Immature natural killer cell (primary cell): ENCODE measurements at regions not wholly inside any gene's neighbourhood (a gene's known extent, or its start where the extent isn't known, plus 50 kb on each side); places are given as distances from the start of the nearest gene placed in this dataset.

Experiments
- DNase-seq, 3 donors: peaks; one replicate each; pipeline ENCODE4 v3.0.0; 2022; ENCODE audit warnings: mixed read lengths in 1 of 3
- H3K27ac Mint-ChIP-seq, 6 donors: one replicate each; pipeline ENCODE4 v1.8.0; 2020; ENCODE audit warnings: mixed read lengths in 6 of 6, mild to moderate bottlenecking in 5 of 6, inconsistent platforms in 4 of 6, moderate library complexity in 3 of 6
- H3K27me3 Mint-ChIP-seq, 3 donors: one replicate each; pipeline ENCODE4 v1.8.0; 2020 to 2021; ENCODE audit warnings: low read depth in 3 of 3, mild to moderate bottlenecking in 3 of 3, mixed read lengths in 3 of 3, moderate library complexity in 3 of 3, inconsistent platforms in 1 of 3
- H3K36me3 Mint-ChIP-seq, 3 donors: one replicate each; pipeline ENCODE4 v1.8.0; 2020; ENCODE audit warnings: mixed read lengths in 3 of 3, inconsistent platforms in 2 of 3, mild to moderate bottlenecking in 2 of 3
- H3K4me1 Mint-ChIP-seq, 2 donors: one replicate each; pipeline ENCODE4 v1.8.0; 2020; ENCODE audit warnings: inconsistent platforms in 2 of 2, mild to moderate bottlenecking in 2 of 2, mixed read lengths in 2 of 2, moderate library complexity in 1 of 2
- H3K4me3 Mint-ChIP-seq, 5 donors: one replicate each; pipeline ENCODE4 v1.8.0; 2020; ENCODE audit warnings: mild to moderate bottlenecking in 5 of 5, mixed read lengths in 5 of 5, inconsistent platforms in 3 of 5, moderate library complexity in 3 of 5
- H3K9me3 Mint-ChIP-seq, 6 donors: one replicate each; pipeline ENCODE4 v1.8.0; 2020; ENCODE audit warnings: mild to moderate bottlenecking in 6 of 6, mixed read lengths in 6 of 6, inconsistent platforms in 4 of 6, moderate library complexity in 3 of 6

- DNase-seq = no peak
- Mint-ChIP-seq H3K27ac (no peak overlapping the region), H3K36me3 (no peaks in the 10 kb centered on the region)
Observed at GRCh38 chr10:29881811-29882210, 177.6 kb downstream of the JCAD start.

GRCh38 chr10:29881336-29881771 is 178.0 kb downstream of the JCAD start:
- H3K4me3 Mint-ChIP-seq = no peak overlapping the region
- no peaks in the 10 kb centered on the region for H3K36me3 Mint-ChIP-seq
- DNase-seq = no peak
- no peaks in the 10 kb centered on the region for H3K4me1 Mint-ChIP-seq
- H3K9me3 Mint-ChIP-seq = no peaks in the 10 kb centered on the region
- H3K27me3 Mint-ChIP-seq = peaks cover 0 to 11% (median 7%) of the 10 kb centered on the region in 3 donors
- no peak overlapping the region for H3K27ac Mint-ChIP-seq

More at GRCh38 chr10:29881811-29882210, 177.6 kb downstream of the JCAD start:
- Mint-ChIP-seq H3K9me3 (no peaks in the 10 kb centered on the region), H3K4me3 (no peak overlapping the region), H3K27me3 (peaks cover 0 to 9% (median 7%) of the 10 kb centered on the region in 3 donors), H3K4me1 (no peaks in the 10 kb centered on the region)

DNA sequence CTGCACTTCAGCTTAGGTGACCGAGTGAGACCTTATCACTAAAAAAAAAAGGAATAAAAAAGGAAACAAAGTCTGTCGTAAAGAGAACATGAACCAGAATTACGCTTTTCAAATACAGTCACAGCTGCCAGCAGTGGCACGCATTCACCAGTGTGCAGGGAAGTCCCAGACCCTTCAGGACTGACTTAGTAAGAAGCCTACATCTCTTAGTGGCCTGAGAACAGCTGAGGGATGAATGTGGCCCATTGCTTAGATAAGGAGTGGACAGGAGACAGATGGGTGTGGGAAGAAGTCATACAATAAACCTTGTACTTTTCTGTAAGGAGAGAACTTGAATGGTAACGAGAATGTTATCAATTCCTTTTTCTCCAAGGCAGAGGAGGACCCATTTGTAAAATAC is 178.5 kb downstream of the JCAD start:
- peaks cover 0 to 9% (median 7%) of the 10 kb centered on the region in 3 donors for H3K27me3 Mint-ChIP-seq
- no peak overlapping the region for H3K27ac Mint-ChIP-seq
- no peaks in the 10 kb centered on the region for H3K36me3 Mint-ChIP-seq
- H3K9me3 Mint-ChIP-seq = no peaks in the 10 kb centered on the region
- DNase-seq = no peak
- H3K4me1 Mint-ChIP-seq = no peaks in the 10 kb centered on the region
- H3K4me3 Mint-ChIP-seq = no peak overlapping the region

DNA sequence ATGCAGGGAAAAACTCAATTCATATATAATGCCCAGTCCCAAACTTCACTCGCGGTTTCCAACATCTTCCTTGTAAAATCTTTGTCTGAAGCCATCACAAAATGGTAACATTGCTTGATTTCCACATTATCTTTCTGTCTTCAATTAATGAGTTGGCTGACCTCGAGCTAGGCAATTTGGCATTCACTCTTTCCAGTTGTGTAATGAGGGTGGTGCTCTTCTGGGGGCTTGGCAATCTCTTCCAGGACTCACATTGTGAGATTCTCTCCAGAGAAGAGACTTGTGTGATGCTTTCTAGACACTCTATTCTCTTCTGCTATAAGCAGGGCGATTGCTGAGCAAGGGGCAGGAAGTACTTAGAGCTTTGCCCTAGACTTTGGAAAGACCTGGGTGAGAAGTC is 179.5 kb downstream of the JCAD start:
- H3K27me3 Mint-ChIP-seq = peaks cover 0 to 7% (median 5%) of the 10 kb centered on the region in 3 donors
- DNase-seq = no peak
- no peak overlapping the region for H3K4me3 Mint-ChIP-seq
- no peaks in the 10 kb centered on the region for H3K36me3 Mint-ChIP-seq
- H3K9me3 Mint-ChIP-seq = no peaks in the 10 kb centered on the region
- no peaks in the 10 kb centered on the region for H3K4me1 Mint-ChIP-seq
- no peak overlapping the region for H3K27ac Mint-ChIP-seq

DNA sequence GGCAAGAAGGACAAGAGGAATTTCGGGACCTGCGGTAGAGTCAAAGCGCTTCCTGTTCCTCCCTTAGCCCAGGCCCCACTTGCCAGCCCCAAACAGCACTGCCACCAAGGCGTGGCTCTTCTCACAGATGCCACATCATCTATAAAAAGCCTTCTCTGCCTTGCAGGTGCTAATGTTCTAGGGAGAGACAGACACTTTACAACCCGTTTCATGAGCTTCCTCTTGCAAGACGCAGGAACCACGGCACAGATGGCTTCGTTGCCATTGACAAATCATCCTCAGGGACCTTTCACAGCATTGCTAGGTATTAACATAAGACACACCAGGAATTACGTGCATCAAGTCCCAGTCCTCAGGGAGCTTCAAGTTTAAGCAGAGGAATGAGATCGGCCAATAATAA is 180.9 kb downstream of the JCAD start:
- H3K9me3 Mint-ChIP-seq = no peaks in the 10 kb centered on the region
- no peak for DNase-seq
- H3K27me3 Mint-ChIP-seq = peaks cover 0 to 7% (median 2%) of the 10 kb centered on the region in 3 donors
- H3K36me3 Mint-ChIP-seq = no peaks in the 10 kb centered on the region
- H3K4me3 Mint-ChIP-seq = no peak overlapping the region
- H3K4me1 Mint-ChIP-seq = no peaks in the 10 kb centered on the region
- H3K27ac Mint-ChIP-seq = no peak overlapping the region

GRCh38 chr10:29877793-29878491 is 181.4 kb downstream of the JCAD start:
- Mint-ChIP-seq H3K4me1 (no peaks in the 10 kb centered on the region), H3K36me3 (no peaks in the 10 kb centered on the region)

GRCh38 chr10:29876008-29876555 is 183.3 kb downstream of the JCAD start:
- Mint-ChIP-seq H3K27me3 (peaks cover 0 to 7% (median 7%) of the 10 kb centered on the region in 3 donors), H3K27ac (no peak overlapping the region), H3K4me3 (no peak overlapping the region), H3K4me1 (no peaks in the 10 kb centered on the region), H3K36me3 (no peaks in the 10 kb centered on the region), H3K9me3 (no peaks in the 10 kb centered on the region)
- DNase-seq = no peak

More at GRCh38 chr10:29877793-29878491, 181.4 kb downstream of the JCAD start:
- H3K27ac Mint-ChIP-seq = no peak overlapping the region
- peaks cover 0 to 7% (median 2%) of the 10 kb centered on the region in 3 donors for H3K27me3 Mint-ChIP-seq
- no peaks in the 10 kb centered on the region for H3K9me3 Mint-ChIP-seq
- no peak overlapping the region for H3K4me3 Mint-ChIP-seq
- DNase-seq = no peak

GRCh38 chr10:29874606-29875269 is 184.6 kb downstream of the JCAD start:
- no peaks in the 10 kb centered on the region for H3K9me3 Mint-ChIP-seq
- no peaks in the 10 kb centered on the region for H3K4me1 Mint-ChIP-seq
- no peak overlapping the region for H3K4me3 Mint-ChIP-seq
- H3K36me3 Mint-ChIP-seq = no peaks in the 10 kb centered on the region
- H3K27me3 Mint-ChIP-seq = peaks cover 0 to 7% (median 7%) of the 10 kb centered on the region in 3 donors
- H3K27ac Mint-ChIP-seq = no peak overlapping the region
- no peak for DNase-seq

- H3K4me1 Mint-ChIP-seq = no peaks in the 10 kb centered on the region
- H3K9me3 Mint-ChIP-seq = no peaks in the 10 kb centered on the region
- H3K27ac Mint-ChIP-seq = no peak overlapping the region
- no peak overlapping the region for H3K4me3 Mint-ChIP-seq
- no peak for DNase-seq
- H3K27me3 Mint-ChIP-seq = peaks cover 0 to 7% (median 3%) of the 10 kb centered on the region in 3 donors
- no peaks in the 10 kb centered on the region for H3K36me3 Mint-ChIP-seq
Observed at GRCh38 chr10:29873941-29874484, 185.4 kb downstream of the JCAD start.

DNA sequence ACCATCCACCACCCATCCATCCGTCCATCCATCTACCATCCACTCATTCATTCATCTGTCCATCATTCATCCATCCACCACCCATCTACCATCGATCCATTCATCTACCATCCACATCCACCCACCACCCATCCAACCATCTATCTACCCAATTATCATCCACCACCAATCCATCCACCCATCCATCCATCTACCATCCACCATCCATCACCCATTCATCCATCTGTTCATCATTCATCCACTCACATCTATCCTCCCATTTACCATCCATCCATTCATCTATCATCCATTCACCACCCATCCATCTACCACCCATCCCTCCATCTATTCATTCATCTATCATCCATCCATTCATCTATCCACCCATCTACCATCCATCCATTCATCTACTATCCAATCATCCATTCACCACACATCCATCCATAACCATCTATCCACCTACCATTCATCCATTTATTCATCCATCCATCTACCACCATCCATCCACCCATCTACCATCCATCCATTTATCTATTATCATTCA is 188.8 kb downstream of the JCAD start:
- Mint-ChIP-seq H3K9me3 (no peaks in the 10 kb centered on the region), H3K4me3 (no peak overlapping the region), H3K27ac (no peak overlapping the region), H3K27me3 (peaks cover 0 to 4% (median 1%) of the 10 kb centered on the region in 3 donors), H3K4me1 (no peaks in the 10 kb centered on the region), H3K36me3 (no peaks in the 10 kb centered on the region)
- no peak for DNase-seq

GRCh38 chr10:29869593-29869992 is 189.8 kb downstream of the JCAD start:
- H3K9me3 Mint-ChIP-seq = no peaks in the 10 kb centered on the region
- no peak overlapping the region for H3K27ac Mint-ChIP-seq
- peaks cover 0 to 4% (median 3%) of the 10 kb centered on the region in 3 donors for H3K27me3 Mint-ChIP-seq
- no peaks in the 10 kb centered on the region for H3K36me3 Mint-ChIP-seq
- DNase-seq = no peak
- no peaks in the 10 kb centered on the region for H3K4me1 Mint-ChIP-seq
- H3K4me3 Mint-ChIP-seq = no peak overlapping the region

DNA sequence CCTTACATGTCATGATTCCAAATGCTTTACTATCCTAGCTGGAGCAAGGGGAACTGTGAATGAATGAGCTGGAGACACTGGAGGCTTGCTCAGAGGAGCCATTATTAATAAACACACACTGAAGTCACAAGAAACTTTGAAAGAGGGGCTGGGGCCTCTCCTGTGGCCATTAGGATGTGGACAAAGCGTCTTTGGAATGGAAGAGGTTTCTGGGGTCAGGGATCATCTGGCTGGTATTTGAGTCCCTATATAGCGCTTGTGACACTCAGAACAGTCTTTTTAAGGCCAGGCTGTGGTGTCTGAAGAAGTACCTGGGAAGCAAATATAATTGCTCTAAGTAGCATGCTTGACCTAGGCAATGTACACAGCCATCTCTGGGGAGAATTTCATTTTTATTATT is 193.0 kb downstream of the JCAD start:
- DNase-seq = no peak
- H3K36me3 Mint-ChIP-seq = no peaks in the 10 kb centered on the region
- H3K4me1 Mint-ChIP-seq = no peaks in the 10 kb centered on the region
- peaks cover 0 to 6% (median 3%) of the 10 kb centered on the region in 3 donors for H3K27me3 Mint-ChIP-seq
- no peaks in the 10 kb centered on the region for H3K9me3 Mint-ChIP-seq
- no peak overlapping the region for H3K27ac Mint-ChIP-seq
- no peak overlapping the region for H3K4me3 Mint-ChIP-seq

DNA sequence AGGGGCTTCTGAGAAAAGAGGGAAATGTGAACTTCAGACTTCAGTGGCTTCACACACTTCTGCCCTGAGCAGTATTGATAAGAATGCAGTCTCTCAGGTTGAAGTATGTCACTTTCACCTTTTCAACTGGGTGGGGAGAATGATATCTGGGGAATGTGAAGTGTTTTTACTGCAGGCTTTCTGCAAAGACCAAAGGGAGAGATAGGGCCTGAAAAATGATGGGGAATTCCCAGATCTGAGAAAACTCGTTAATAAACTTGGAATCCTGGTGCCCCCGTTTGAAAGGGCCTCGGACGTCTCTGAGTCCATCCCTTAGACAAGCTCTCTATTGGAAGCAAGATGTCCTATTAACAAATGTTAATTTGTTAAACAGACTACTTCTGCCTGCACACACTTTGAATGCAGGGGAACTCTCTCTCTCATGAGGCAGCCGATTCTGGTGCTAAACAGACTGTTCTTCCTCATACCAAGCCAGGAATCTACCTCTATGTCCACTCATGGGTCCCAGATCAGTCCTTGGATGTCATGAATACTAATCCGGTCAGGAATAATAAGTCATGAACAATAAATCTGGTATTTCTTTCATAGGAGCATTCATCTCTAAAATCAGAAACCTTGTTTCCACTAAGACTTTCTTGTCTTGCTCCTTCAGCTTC is 193.6 kb downstream of the JCAD start:
- no peaks in the 10 kb centered on the region for H3K36me3 Mint-ChIP-seq
- DNase-seq = no peak
- H3K4me1 Mint-ChIP-seq = no peaks in the 10 kb centered on the region
- H3K27ac Mint-ChIP-seq = no peak overlapping the region
- no peak overlapping the region for H3K4me3 Mint-ChIP-seq
- H3K9me3 Mint-ChIP-seq = no peaks in the 10 kb centered on the region
- peaks cover 0 to 6% (median 3%) of the 10 kb centered on the region in 3 donors for H3K27me3 Mint-ChIP-seq
